Mesenchymal stem cell (in vitro differentiated cells and primary cell): ENCODE measurements at regions not wholly inside any gene's neighbourhood (a gene's known extent, or its start where the extent isn't known, plus 50 kb on each side); places are given as distances from the start of the nearest gene placed in this dataset.

ENCODE experiments used
- DNase-seq: peaks from one replicate; pipeline ENCODE4 v3.0.0-alpha.2; 2013
- H2AFZ ChIP-seq: one replicate; pipeline ENCODE4 v1.6.1; 2013; ENCODE audit warnings: low read depth, mild to moderate bottlenecking, control low read depth, inconsistent platforms, low read length, moderate library complexity
- H2AK5ac ChIP-seq: 2 replicates; pipeline ENCODE4 v1.6.1; 2013; ENCODE audit warnings: low read length, moderate library complexity, mild to moderate bottlenecking, inconsistent platforms; ENCODE audit not compliant: severe bottlenecking
- H2BK120ac ChIP-seq: one replicate; pipeline ENCODE4 v1.6.1; 2013; ENCODE audit warnings: low read depth, mild to moderate bottlenecking, inconsistent platforms, low read length, moderate library complexity
- H2BK12ac ChIP-seq, 2 experiments: one replicate each; pipeline ENCODE4 v1.6.1; 2013; ENCODE audit warnings: inconsistent platforms in 2 of 2, low read length in 2 of 2, mild to moderate bottlenecking in 2 of 2, moderate library complexity in 2 of 2, control low read depth in 1 of 2
- H2BK15ac ChIP-seq: one replicate; pipeline ENCODE4 v1.6.1; 2013; ENCODE audit warnings: mild to moderate bottlenecking, low read depth, inconsistent platforms; ENCODE audit not compliant: poor library complexity, severe bottlenecking
- H2BK5ac ChIP-seq: 2 replicates; pipeline ENCODE4 v1.6.1; 2013; ENCODE audit warnings: low read depth, mild to moderate bottlenecking, low read length, control low read depth, inconsistent platforms; ENCODE audit not compliant: poor library complexity, severe bottlenecking
- H3K14ac ChIP-seq, 2 experiments: one replicate each; pipeline ENCODE4 v1.6.1; 2013; ENCODE audit warnings: inconsistent platforms in 2 of 2, low read length in 2 of 2, control low read depth in 1 of 2, mild to moderate bottlenecking in 1 of 2, moderate library complexity in 1 of 2
- H3K18ac ChIP-seq, 2 experiments: one replicate each; pipeline ENCODE4 v1.6.1; 2013; ENCODE audit warnings: inconsistent platforms in 2 of 2, low read length in 2 of 2, control low read depth in 1 of 2, low read depth in 1 of 2, mild to moderate bottlenecking in 1 of 2
- H3K23ac ChIP-seq, 2 experiments: one replicate each; pipeline ENCODE4 v1.6.1; 2013; ENCODE audit warnings: inconsistent platforms in 2 of 2, low read length in 2 of 2, mild to moderate bottlenecking in 2 of 2, moderate library complexity in 2 of 2, control low read depth in 1 of 2
- H3K27ac ChIP-seq: 2 replicates; pipeline ENCODE4 v1.5.1; 2013; ENCODE audit warnings: mild to moderate bottlenecking, moderate library complexity, low read length, control low read depth, inconsistent platforms; ENCODE audit not compliant: poor library complexity, severe bottlenecking
- H3K27me3 ChIP-seq, 2 experiments: 2 replicates each; pipeline versions ENCODE4 v1.6.1 to v1.7.0; 2013; ENCODE audit warnings: low read length in 2 of 2, mild to moderate bottlenecking in 2 of 2, moderate library complexity in 2 of 2, control low read depth in 1 of 2, inconsistent platforms in 1 of 2; ENCODE audit not compliant: control insufficient read depth in 1 of 2, insufficient read depth in 1 of 2
- H3K36me3 ChIP-seq, 2 experiments: 2 replicates each; pipeline versions ENCODE4 v1.6.1 to v1.7.0; 2013; ENCODE audit warnings: low read length in 2 of 2, control low read depth in 1 of 2, inconsistent platforms in 1 of 2, low read depth in 1 of 2, mild to moderate bottlenecking in 1 of 2; ENCODE audit not compliant: insufficient read depth in 2 of 2, control insufficient read depth in 1 of 2
- H3K4ac ChIP-seq, 2 experiments: one replicate each; pipeline ENCODE4 v1.6.1; 2013; ENCODE audit warnings: inconsistent platforms in 2 of 2, low read length in 2 of 2, mild to moderate bottlenecking in 2 of 2, moderate library complexity in 2 of 2, control low read depth in 1 of 2, low read depth in 1 of 2
- H3K4me1 ChIP-seq: 2 replicates; pipeline ENCODE4 v1.6.1; 2013; ENCODE audit warnings: low read depth, low read length, control low read depth; ENCODE audit not compliant: control insufficient read depth, insufficient read depth
- H3K4me2 ChIP-seq: 2 replicates; pipeline ENCODE4 v1.6.1; 2013; ENCODE audit warnings: low read length, mild to moderate bottlenecking, inconsistent platforms; ENCODE audit not compliant: poor library complexity, severe bottlenecking
- H3K4me3 ChIP-seq, 2 experiments: 2 replicates each; pipeline versions ENCODE4 v1.5.1 to v1.7.0; 2013; ENCODE audit warnings: low read length in 2 of 2, mild to moderate bottlenecking in 2 of 2, control low read depth in 1 of 2, low read depth in 1 of 2; ENCODE audit not compliant: insufficient read depth in 1 of 2
- H3K79me1 ChIP-seq: replicated peaks from 2 replicates; pipeline ENCODE4 v1.6.1; 2013; ENCODE audit warnings: mild to moderate bottlenecking, control low read depth, low read length, inconsistent platforms; ENCODE audit not compliant: poor library complexity, severe bottlenecking
- H3K9ac ChIP-seq: 2 replicates; pipeline ENCODE4 v1.7.0; 2013; ENCODE audit warnings: mild to moderate bottlenecking, low read length, moderate library complexity
- H3K9me3 ChIP-seq: 2 replicates; pipeline ENCODE4 v1.7.0; 2013; ENCODE audit warnings: mild to moderate bottlenecking, low read length; ENCODE audit not compliant: control insufficient read depth
- H4K8ac ChIP-seq: one replicate; pipeline ENCODE4 v1.6.1; 2013; ENCODE audit warnings: inconsistent platforms, mild to moderate bottlenecking, low read length, moderate library complexity
- H4K91ac ChIP-seq: one replicate; pipeline ENCODE4 v1.6.1; 2013; ENCODE audit warnings: mild to moderate bottlenecking, low read length, inconsistent platforms
- WGBS: methylation state at CpG from one replicate; pipeline ENCODE4 v1.1.7; 2013; ENCODE audit warnings: mixed read lengths; 5-methylcytosine and 5-hydroxymethylcytosine counted together

GRCh38 chr18:11256251-11256650 lies 106.9 kb upstream of the PIEZO2 start:
- DNase-seq: no peak
- Histone ChIP-seq H3K23ac (no peak overlapping the region), H3K9ac (no peak overlapping the region), H3K4me3 (no peak overlapping the region), H3K27me3 (no peaks in the 10 kb centered on the region), H3K4me1 (peaks cover 2% of the 10 kb centered on the region), H3K27ac (no peak overlapping the region), H2BK5ac (no peak overlapping the region), H2BK12ac (no peak overlapping the region), H4K91ac (no peak overlapping the region), H2AK5ac (no peak overlapping the region), H3K9me3 (no peaks in the 10 kb centered on the region), H2BK15ac (no peak overlapping the region), H2BK120ac (no peak overlapping the region), H3K4ac (no peak overlapping the region), H2AFZ (no peak overlapping the region), H3K36me3 (no peaks in the 10 kb centered on the region), H3K18ac (no peak overlapping the region), H3K14ac (no peak overlapping the region), H3K79me1 (no peaks in the 10 kb centered on the region), H4K8ac (no peak overlapping the region), H3K4me2 (no peak overlapping the region)

DNA sequence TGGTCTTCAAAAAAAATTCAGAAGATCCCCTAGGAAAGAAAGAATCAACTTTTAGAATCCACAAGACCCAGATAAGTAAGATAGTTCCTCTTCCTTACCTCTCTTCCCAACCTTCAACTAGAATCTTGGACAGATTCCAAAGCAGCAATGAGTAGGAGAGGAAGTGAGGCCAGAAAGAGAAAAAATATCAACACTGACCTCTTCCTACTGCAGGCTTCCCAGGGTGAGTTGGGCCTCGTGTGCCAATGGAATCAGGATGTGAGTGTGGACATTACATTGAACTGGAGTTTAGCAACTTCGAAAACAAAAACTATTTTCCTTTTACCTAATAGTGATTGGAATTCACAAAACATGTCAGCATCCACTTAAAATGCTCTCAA lies 102.5 kb upstream of the PIEZO2 start:
- H2BK5ac ChIP-seq: no peak overlapping the region
- DNase-seq: peak; percentile 7
- no peak overlapping the region for H4K91ac ChIP-seq
- no peak overlapping the region for H2BK120ac ChIP-seq
- H4K8ac ChIP-seq: no peak overlapping the region
- no peak overlapping the region for H3K18ac ChIP-seq
- H2BK12ac ChIP-seq: no peak overlapping the region
- no peaks in the 10 kb centered on the region for H3K79me1 ChIP-seq
- no peak overlapping the region for H2AFZ ChIP-seq
- H3K4ac ChIP-seq: no peak overlapping the region
- peaks cover 2% of the 10 kb centered on the region for H3K4me1 ChIP-seq
- H3K9me3 ChIP-seq: no peaks in the 10 kb centered on the region
- H2AK5ac ChIP-seq: no peak overlapping the region
- H3K27me3 ChIP-seq: peaks cover 0 to 3% of the 10 kb centered on the region in 2 experiments
- H3K4me2 ChIP-seq: no peak overlapping the region
- H3K23ac ChIP-seq: no peak overlapping the region
- H3K9ac ChIP-seq: peak overlapping the region; percentile 5
- H2BK15ac ChIP-seq: no peak overlapping the region
- WGBS: 40% methylated on average over 1 of the region's 2 CpGs
- peak overlapping the region in 1 of 2 experiments; percentile 14 for H3K4me3 ChIP-seq
- H3K27ac ChIP-seq: no peak overlapping the region
- H3K36me3 ChIP-seq: no peaks in the 10 kb centered on the region
- no peak overlapping the region for H3K14ac ChIP-seq

- Histone ChIP-seq H2BK15ac (no peak overlapping the region), H3K27me3 (peaks cover 0 to 3% of the 10 kb centered on the region in 2 experiments), H2AFZ (no peak overlapping the region), H3K79me1 (no peaks in the 10 kb centered on the region), H3K4ac (no peak overlapping the region), H3K27ac (no peak overlapping the region), H3K23ac (no peak overlapping the region), H3K9me3 (no peaks in the 10 kb centered on the region), H2BK12ac (no peak overlapping the region), H2BK120ac (no peak overlapping the region), H3K4me3 (peak overlapping the region in 1 of 2 experiments; percentile 14), H3K4me1 (peaks cover 2% of the 10 kb centered on the region), H2BK5ac (no peak overlapping the region), H2AK5ac (no peak overlapping the region), H4K8ac (no peak overlapping the region), H4K91ac (no peak overlapping the region), H3K36me3 (no peaks in the 10 kb centered on the region), H3K9ac (peak overlapping the region; percentile 5), H3K14ac (no peak overlapping the region), H3K18ac (no peak overlapping the region), H3K4me2 (no peak overlapping the region)
- no peak for DNase-seq
- WGBS: 88% methylated on average over 2 of the region's 2 CpGs
These were observed 102.0 kb upstream of the PIEZO2 start for GRCh38 chr18:11251229-11251890.

DNA sequence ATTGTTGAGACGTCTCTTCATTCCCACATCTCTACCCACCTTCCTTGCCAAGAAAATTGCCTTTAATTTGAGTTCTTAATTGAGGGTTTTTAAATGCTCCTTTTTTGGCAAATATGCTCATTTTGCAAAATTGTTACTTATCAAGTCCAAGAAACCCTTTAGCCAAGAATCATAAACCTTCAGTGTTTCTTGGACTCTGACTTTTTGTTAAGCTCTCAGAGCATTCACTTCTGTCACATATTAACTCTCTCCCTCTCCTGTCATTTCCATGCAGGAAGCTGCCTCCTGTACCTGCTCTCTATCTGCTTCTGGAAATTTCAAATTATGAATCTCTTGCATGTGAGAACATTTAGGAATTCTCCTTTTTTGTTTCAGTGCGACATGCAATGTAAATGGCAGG lies 100.0 kb upstream of the PIEZO2 start:
- Histone ChIP-seq H4K91ac (no peak overlapping the region), H3K4me3 (no peak overlapping the region)
- DNase-seq: no peak

More for the DNA sequence above, 100.0 kb upstream of the PIEZO2 start:
- Histone ChIP-seq H3K9me3 (no peaks in the 10 kb centered on the region), H3K4me2 (no peak overlapping the region), H3K14ac (no peak overlapping the region), H2AFZ (no peak overlapping the region), H2BK15ac (no peak overlapping the region), H3K4me1 (peaks cover 2% of the 10 kb centered on the region), H2AK5ac (no peak overlapping the region), H3K18ac (no peak overlapping the region), H2BK12ac (no peak overlapping the region), H3K4ac (no peak overlapping the region), H3K23ac (no peak overlapping the region), H2BK5ac (no peak overlapping the region), H4K8ac (no peak overlapping the region), H3K27me3 (peaks cover 0 to 3% of the 10 kb centered on the region in 2 experiments), H2BK120ac (no peak overlapping the region), H3K36me3 (no peaks in the 10 kb centered on the region), H3K9ac (no peak overlapping the region), H3K79me1 (no peaks in the 10 kb centered on the region), H3K27ac (no peak overlapping the region)
- WGBS: 90% methylated on average over 1 of the region's 2 CpGs
